GM19455 (cell line): ENCODE measurements at regions not wholly inside any gene's neighbourhood (a gene's known extent, or its start where the extent isn't known, plus 50 kb on each side); places are given as distances from the start of the nearest gene placed in this dataset.

Experiments
- ATAC-seq: cut with Tn5 transposase; IDR thresholded peaks from one replicate; pipeline ENCODE4 v1.9.1; 2021; ENCODE audit not compliant: unreplicated experiment

DNA sequence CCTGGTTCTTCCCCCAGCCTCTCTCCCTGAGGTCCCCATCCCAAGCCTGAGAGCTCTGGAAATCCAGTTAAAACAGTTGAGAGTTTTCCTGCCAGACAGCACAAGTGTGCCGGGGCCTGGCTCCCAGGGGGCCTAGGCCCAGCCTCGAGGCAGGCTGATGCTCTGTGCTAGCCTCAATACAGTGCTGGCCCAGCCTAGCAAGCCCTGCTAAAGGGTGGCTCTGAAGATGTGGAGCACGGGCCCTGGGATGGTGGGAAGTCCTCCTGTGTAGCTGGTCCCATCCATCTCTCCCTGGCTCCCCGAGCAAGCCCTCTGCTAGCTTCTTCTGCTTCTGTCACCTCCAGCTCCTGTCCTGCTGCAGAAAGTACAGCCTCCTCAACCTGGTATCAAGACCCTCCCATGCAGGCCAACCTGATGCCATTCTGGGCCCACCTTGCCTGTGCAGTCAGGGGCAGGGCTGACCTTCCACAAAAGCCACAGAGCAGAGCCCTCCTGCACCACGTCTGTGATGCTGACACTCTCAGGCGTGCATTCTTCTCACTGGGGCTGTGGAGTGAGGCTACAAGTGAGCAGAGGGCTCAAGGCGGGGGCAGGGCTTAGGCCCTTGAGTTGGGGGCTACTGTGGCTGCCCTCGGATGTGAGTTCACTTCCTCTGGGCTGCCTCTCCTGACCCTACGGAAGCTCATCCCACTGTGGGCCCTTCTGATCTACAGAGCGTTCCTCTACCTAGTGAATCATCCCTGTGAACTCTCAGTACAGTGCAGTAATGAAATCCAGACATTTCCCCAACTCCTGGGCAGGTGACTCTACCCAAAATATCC is 60.1 kb upstream of the LAPTM4A start:
- ATAC-seq = no peak

DNA sequence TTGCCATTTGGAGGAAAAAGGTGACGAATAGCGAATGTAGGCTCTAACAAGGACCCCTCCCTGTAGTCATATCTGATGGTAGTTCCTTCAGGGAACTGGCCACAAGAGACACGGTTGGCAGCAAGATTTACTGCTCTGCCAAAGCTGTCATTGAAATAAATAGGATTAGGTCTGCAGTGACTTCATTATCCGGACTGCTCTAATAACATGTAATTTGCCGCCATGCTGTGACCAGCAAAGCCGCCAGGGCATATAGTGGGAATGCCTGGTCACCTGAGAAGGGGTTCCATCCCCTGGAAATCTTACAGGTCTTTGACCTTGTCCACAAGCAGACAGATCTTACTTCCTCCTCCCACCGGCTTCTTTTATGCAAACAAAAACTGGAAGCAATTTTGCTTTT is 59.4 kb upstream of the LAPTM4A start:
- ATAC-seq = no peak

DNA sequence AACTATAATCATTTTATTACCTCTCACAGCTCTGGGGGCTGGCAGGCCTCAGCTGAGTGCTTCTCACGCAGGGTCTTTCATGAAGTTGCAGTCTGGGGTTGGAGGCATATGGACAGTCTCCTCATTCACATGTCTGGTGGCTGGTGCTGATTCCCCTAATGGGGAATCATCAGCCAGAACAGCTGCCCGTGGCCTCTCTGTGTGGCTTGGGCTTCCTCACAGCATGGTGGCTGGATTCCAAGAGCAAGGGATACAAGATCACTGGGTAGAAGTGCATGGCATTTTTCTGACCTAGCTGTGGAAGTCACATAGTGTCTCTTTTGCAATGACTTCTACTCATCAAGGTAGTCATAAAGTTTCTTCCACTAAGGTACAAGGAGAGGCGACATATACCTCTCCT is 59.0 kb upstream of the LAPTM4A start:
- no peak for ATAC-seq

DNA sequence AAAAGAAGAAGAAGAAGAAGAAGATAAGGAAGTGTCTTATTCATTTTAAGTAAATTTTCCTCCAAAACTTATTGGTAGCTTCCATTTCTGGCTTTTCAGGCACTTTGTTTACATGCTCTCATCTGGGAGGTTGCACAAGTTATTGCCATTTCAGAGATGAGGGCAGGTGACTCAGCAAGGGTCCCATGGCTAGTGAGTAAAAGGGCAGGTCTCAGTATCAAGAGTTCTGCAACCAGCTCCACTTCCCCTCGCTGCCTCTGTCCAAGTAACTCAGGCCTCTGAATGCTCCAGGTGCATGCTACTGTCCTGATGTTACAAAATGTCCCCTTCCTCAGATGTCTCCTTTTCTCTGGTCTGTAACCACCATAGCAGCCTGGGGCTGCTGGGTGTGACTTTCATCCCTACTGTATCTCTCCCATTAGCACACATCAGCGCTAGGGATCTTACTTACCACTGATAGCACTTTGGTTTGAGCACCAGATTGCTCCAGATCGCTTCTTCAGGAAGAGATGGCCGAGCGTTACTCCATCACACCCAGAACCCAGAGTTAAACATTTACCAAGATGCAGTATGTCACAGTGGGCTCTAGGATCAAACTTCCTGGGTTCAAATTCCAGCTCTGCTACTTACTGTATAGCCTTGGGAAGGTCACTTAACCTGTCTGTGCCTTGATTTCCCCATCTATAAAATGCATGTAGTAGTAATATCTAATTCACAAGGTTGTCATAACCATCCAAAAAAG is 57.4 kb upstream of the LAPTM4A start:
- ATAC-seq = no peak

DNA sequence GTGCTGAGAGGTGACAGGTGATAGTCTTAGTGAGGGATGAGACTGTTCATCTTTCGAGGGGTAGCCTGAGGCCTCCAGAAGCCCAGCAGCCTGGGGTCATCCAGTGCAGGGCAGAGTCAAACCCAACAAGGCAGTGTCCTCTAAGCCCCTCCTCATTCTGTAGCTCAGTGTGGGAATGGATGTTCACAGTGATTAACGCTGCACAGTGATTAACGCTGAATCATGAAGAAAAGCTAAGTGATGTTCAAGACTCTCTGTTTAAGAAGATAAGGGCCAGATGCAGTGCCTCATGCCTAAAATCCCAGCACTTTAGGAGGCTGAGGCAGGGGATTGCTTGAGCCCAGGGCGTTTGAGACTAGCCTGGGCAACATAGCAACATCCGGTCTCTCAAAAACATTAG is 56.3 kb upstream of the LAPTM4A start:
- no peak for ATAC-seq

DNA sequence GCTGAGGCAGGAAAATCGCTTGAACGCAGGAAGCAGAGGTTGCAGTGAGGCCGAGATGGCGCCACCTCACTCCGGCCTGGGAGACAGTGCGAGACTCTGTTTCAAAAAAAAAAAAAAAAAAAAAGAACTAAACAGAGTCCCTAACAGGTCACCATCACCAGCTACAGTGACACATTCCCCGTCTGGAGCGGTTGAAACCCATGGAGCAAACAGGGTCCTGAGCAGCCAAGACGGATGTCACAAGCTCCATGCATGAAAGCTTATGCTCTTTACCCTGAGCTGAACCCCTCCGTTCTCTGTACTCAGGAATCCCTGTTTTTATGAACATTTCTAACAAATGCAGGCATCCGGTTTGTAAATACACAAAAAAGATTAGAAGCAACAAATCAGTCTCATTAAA is 55.9 kb upstream of the LAPTM4A start:
- ATAC-seq = no peak

DNA sequence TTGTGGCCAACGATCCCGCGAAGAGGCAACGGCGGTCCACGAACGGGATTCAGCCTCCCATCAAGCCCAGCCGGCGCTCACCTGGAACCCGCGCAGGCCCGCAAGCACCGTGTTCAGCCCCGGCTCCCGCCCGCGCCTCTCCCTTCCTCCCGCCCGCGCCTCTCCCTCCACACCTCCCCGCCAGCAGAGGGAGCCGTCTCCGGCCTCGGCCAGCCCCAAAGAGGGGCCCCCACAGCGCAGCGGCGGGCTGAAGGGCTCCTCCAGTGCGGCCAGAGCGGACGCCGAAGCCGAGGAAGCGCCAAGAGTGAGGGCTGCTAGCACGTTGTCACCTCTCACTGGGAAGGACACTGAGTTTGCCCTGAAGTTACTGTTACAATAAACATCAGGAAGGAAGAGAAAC is 55.3 kb upstream of the LAPTM4A start:
- ATAC-seq = no peak

DNA sequence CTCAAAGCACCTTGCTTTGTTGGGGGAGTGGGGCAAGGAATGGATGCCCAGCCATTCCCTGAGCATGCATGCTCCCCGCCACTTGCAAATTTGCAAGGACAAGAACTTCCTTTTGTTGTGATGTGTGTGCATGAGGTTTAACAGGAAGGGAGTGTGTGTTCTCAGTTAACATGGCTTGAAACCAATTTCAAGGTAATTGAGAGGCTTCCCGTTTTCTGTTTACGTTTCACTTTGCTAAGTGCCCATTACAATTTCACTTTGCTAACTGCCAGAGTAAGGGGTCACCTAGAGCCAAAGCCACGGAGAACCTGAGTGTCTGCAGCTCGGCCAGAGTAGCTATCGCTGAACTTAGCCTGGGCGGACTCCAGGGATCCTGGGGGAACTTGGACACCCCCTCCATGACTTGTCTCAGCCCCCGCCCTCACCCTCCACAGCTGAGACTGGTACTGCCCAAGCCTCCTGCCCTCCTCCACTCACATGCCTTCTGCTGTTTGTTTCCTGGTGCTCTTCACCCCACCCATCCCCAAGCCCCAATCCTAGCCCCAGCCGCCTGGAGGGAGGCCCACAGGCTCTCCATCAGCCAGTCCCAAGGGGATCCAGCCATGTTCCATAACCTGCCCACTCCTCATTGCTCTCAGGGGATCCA is 53.6 kb upstream of the LAPTM4A start:
- no peak for ATAC-seq

DNA sequence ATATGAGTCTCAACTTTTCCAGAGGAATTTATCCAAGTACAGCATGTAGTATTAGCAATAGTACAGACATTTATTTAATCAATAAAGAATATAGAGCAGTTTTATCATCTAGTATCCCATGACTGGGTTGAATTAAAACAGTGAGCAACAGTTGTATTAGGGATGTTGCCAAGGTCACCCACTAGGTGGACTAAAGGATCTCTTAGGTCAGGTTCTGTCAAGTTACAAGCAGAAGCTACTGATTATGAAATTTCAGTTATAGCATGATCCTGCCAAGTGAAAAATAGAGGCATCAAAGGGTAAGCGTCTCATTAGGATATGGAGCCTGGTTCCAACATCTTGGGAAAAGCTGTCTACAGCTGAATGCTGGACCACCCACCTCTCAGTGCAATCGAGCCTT is 52.1 kb upstream of the LAPTM4A start:
- no peak for ATAC-seq
